Activated CD4-positive, alpha-beta T cell treated with anti-CD3 and anti-CD28 coated beads, Interleukin-2, amount 50 U/mL, for 16 hours (primary cell): ENCODE measurements at regions not wholly inside any gene's neighbourhood (a gene's known extent, or its start where the extent isn't known, plus 50 kb on each side); places are given as distances from the start of the nearest gene placed in this dataset.
"Not testable (repeated sequence)": the region's sequence is repeated elsewhere in the genome, so short reads cannot be mapped to it uniquely, and the experiment has no call there.

ENCODE experiments used
- DNase-seq: peaks from one replicate; pipeline ENCODE4 v3.0.0-alpha.2; 2020

GRCh38 chr21:31530897-31531705 lies 128.4 kb upstream of the SOD1 start:
- no peak for DNase-seq

GRCh38 chr21:31530364-31530763 lies 129.1 kb upstream of the SOD1 start:
- DNase-seq, result no peak

- no peak for DNase-seq
Observed at GRCh38 chr21:31529406-31529805, 130.1 kb upstream of the SOD1 start.

- no peak for DNase-seq
Observed at GRCh38 chr21:31526040-31526439, 133.5 kb upstream of the SOD1 start.

- no peak for DNase-seq
Observed at GRCh38 chr21:31524140-31524539, 135.4 kb upstream of the SOD1 start.

GRCh38 chr21:31521515-31521914 lies 138.0 kb upstream of the SOD1 start:
- no peak for DNase-seq

GRCh38 chr21:31520561-31521098 lies 138.9 kb upstream of the SOD1 start:
- no peak for DNase-seq

GRCh38 chr21:31518580-31518979 lies 140.9 kb upstream of the SOD1 start:
- DNase-seq, result no peak

GRCh38 chr21:31517664-31518414 lies 141.7 kb upstream of the SOD1 start:
- no peak for DNase-seq

GRCh38 chr21:31515253-31515652 lies 144.2 kb upstream of the SOD1 start:
- DNase-seq, result no peak

- no peak for DNase-seq
Observed at GRCh38 chr21:31514598-31514997, 144.9 kb upstream of the SOD1 start.

GRCh38 chr21:31513541-31513940 lies 146.0 kb upstream of the SOD1 start:
- not testable (repeated sequence) for DNase-seq

- DNase-seq, result not testable (repeated sequence)
Observed at GRCh38 chr21:31511999-31512398, 147.5 kb upstream of the SOD1 start.

- DNase-seq, result no peak
Observed at GRCh38 chr21:31511258-31511657, 148.2 kb upstream of the SOD1 start.

GRCh38 chr21:31509194-31510017 lies 150.1 kb upstream of the SOD1 start:
- DNase-seq, result peak; percentile 92

GRCh38 chr21:31505975-31506374 lies 153.5 kb upstream of the SOD1 start:
- no peak for DNase-seq

GRCh38 chr21:31503939-31504338 lies 155.6 kb upstream of the SOD1 start:
- no peak for DNase-seq

GRCh38 chr21:31503467-31503866 lies 156.0 kb upstream of the SOD1 start:
- no peak for DNase-seq

GRCh38 chr21:31502537-31503143 lies 156.9 kb upstream of the SOD1 start:
- no peak for DNase-seq

GRCh38 chr21:31501926-31502325 lies 157.6 kb upstream of the SOD1 start:
- DNase-seq, result no peak

GRCh38 chr21:31500982-31501381 lies 156.9 kb upstream of the TIAM1 start:
- DNase-seq, result no peak

- no peak for DNase-seq
Observed at GRCh38 chr21:31500071-31500470, 156.0 kb upstream of the TIAM1 start.

- DNase-seq, result no peak
Observed at GRCh38 chr21:31498985-31499384, 154.9 kb upstream of the TIAM1 start.
